Stimulated activated CD8-positive, alpha-beta memory T cell treated with anti-CD3 and anti-CD28 coated beads, Interleukin-15, amount 100 ng/mL, for 1 hour (primary cell): ENCODE measurements at regions not wholly inside any gene's neighbourhood (a gene's known extent, or its start where the extent isn't known, plus 50 kb on each side); places are given as distances from the start of the nearest gene placed in this dataset.

Experiments
- DNase-seq: peaks from one replicate; pipeline ENCODE4 v3.0.0-alpha.2; 2020; ENCODE audit warnings: low read depth

DNA sequence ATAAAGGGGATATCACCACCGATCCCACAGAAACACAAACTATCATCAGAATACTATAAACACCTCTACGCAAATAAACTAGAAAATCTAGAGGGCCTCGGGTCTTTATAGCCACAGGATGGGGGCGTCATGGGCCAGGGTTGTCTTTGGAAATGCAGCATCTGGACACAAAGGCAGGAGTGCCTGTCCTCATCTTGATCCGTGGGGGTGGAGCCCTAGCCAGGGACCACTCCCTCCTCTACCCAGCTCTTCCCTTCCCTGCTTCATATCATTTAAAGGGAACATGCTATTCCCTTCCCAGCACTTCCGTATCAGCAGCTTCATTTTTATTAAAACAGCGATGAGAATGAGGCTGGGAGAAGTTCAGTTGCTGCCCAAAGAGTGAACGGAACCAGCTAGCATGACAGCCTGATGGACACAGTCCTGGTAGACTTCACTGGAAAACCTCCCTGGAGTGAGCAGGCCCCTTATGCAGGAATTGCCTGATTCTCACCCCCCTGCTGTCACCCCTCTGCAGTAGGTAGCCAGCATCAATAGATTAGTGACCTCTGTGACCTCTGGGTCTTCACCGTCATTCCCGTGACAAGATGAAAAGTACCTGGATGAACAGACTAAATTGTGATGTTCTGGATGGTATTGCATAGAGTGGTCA is 251.4 kb upstream of the RGS6 start:
- no peak for DNase-seq

DNA sequence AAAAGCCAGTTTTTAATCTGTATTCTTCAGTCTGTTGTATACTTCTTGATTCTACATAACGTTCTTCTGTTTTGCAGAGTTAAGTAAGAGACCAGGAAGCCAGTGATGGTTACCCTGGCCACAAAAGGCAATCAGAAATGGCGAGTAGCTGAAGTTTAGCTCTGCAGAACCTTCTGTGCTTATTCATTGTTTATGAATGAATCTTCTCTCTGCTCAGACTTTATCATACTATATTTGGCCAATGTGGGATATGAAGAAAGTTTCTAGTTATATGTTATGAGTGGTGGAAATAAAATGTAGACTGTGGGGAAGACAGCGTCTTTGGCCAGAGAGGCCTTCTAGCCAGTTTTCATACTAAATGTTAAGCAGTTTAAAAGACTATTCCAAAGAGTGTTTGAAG is 249.9 kb upstream of the RGS6 start:
- no peak for DNase-seq

DNA sequence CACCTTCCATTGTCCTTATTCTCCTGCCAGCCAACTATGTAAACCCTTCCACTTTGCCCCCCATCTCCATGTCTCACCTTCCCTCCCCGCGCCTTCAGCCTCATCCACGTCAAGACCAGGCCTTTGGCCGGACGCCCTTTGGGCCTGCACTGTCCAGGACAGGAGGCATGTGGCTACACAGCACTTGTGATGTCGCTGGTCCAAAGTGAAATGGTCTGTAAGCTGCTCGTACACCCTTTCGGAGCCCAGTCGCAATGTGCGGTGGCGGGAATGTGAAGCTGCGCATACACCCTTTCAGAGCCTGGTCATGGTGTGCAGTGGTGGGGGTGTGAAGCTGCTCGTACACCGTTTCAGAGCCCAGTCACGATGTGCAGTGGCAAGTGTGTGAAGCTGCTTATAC is 247.9 kb upstream of the RGS6 start:
- DNase-seq: no peak

DNA sequence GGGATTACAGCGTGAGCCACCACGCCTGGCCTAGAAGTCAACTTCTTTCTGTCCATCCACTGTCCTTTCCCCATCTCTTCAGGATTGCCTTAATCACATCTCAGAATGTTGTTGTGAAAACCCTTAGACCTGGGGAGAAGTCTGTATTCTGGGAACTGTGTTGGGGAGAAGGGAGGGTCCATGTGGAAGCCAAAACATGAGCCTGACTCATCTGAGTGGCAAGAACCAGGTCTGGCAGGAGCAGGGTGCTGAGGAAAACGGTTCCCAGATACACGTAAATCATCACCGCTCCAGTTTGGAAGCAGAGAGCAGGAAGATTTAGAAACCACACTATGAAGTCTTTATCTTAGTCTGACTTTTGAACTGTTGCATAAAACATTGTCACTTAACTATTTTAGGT is 245.6 kb upstream of the RGS6 start:
- no peak for DNase-seq

DNA sequence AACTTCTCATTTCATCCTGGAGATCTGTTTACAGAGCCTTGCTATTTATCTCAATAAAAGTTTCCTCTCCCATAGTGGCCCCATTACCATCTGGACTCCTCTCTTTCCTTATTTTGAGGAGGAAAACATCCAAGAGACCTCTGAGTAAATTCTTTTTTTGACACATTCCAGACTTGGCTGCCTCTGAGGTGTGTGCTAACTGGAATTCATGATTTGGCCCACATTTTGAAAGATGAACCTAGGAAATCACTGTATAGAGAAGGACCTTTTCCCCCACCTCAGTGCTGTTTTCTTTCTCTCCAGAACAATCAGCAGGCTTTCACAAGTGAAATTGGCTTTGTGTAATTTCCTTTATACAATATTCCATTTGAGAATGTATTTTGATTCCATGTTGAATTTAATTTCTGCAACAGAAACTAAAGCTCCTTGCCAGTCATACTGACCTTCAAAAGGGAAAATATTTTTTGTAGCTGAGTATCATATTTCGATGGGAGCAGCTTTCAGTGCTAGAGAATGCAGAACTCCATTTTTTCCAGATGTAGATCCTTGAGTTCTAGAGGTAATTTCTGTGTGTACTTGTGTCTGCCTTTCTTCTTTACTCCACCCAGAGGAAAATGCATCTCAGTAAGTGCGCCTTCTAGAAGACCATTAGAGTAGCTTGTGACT is 244.9 kb upstream of the RGS6 start:
- DNase-seq: no peak

DNA sequence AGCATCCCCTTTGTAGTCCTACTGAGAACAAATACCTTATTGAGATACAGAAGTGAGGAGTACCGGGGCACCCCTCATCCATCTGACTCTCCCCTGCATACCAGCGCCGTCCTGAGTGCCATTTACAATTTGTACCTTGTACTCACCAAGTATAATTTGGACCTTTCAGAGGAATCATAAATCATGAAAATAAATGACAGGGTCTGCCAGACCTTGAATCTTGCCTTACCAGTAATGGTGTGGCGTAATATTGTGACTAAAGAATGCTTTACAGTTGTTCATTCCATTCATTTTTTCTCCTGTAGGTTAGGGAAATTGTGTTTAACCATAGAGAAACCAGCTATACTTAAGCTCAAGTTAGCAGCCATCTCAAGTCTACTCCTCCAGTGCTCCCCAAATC is 243.7 kb upstream of the RGS6 start:
- DNase-seq: no peak

DNA sequence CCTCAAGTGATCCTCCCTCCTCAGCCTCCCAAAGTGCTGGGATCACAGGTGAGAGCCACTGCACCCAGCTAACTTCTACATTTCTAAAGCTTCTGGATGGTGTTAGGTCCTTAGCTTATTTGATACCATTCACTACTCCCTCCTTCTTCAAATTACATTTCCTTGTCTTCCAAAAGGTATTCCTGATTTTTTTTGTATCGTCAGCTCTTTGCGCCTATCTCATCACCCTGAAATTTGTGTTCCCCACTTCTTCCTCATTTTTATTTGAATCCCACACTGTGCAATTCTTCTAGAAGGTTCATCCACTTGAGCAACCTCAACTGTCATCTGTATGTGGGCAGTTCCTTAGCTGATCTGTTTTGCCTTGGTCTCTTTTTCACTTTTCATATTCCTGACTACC is 241.8 kb upstream of the RGS6 start:
- no peak for DNase-seq

DNA sequence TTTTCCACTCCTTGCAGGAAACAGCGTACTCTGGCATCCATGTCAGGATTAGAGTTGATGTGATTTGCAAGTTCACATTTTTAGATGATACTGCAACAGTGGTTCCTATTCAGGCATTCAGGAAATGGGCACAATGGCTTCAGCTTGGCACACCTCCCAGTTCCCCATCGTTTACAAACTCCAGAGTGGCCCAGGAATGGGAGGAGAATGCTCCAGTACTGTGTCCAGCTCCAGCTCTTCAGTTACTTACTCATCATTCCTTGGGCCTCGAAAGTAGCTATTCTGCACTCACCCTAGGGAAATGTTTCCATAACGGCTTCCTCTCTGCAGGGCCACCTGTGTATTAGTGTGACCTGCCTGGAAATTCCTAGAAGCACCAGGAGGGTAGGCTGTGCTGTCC is 239.7 kb upstream of the RGS6 start:
- no peak for DNase-seq

DNA sequence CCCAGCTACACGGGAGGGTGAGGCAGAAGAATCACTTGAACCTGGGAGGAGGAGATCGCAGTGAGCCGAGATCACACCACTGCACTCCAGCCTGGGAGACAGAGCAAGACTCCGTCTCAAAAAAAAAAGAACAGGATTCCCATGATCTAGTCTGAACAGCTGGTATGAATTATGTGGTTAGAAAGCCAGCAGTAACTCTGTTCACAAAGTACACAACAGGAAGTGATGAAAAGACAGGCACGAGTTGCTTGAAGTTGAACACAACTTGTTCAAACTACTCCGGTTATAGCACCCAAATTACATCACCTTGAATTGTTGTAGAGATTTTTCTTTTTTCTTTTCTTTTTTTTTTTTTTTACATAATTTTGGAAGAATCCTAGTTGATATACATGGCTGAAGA is 238.8 kb upstream of the RGS6 start:
- no peak for DNase-seq

DNA sequence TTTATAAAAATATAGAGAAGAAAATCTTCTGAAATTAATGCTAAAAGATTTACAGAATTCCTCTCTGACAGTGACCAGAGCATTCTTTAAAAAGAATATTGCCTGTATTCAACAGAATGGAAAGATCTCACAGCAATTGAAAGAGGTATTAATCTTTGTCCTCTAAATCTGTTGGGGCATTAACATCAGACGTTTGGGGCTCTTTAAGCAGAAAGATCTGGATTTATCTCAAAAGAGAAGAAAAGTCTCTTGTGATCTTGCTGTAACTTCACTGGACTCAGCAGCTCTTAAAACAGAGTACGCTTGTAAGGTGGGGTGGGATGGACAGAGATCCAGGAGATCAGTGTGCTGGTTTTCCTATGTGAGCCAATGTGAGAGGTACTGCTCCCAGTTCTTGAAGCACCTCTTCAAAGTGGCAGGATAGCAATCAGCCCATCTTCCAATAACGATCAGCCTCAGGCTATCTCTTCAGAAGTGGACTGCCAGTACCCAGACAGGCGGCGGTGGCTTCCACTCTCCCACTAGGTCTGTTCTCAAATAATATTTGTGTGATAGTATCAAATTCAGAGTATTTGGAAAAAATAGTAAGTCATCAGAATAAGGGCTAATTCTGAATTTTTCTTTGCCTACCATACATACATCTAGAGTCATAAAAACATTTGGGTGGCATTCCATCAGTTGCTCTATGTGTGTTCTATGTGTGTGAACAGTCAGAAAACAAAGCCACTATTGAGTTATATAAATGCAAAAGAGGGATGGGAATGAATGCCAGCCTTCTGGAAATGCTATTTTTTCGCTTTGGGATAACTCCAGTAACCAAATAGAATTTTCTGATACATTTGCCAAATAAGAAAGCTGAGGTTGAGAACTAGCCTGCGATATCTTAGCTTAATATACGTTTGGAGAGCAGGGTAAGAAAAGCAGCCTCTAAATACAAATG is 237.4 kb upstream of the RGS6 start:
- DNase-seq: no peak

DNA sequence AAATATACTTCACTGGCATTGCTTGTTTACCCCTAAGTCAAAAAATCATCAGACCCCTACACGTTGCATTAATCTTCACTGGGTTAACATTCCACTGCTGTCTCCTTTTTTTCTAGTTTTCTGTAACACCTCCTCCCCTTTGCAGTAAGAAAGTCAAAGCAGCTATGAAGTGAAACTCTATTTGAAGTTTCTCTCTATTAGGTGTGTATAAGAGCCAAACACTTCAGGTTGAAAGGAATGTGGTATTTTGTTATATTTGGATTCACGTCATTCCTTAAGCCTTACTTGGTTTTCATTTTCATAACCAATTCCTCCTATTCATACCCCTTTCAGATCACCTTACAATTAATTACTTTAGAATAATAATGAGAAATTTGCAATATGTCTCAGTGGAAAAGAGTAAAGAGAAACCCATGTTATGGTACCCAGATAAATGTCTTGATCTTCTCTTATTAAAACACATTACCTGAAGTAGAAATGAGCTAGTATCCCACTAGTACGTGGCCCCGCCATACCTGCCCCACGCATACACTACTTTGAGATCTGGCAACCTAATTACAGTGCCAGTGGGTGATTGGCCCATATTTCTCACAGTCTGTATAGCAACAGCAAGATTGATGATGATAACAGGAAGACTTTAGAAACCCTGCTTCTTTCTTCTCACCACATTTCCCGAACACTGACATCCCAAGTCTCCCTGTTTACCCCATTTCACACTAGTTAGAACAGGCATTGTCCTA is 236.4 kb upstream of the RGS6 start:
- no peak for DNase-seq

DNA sequence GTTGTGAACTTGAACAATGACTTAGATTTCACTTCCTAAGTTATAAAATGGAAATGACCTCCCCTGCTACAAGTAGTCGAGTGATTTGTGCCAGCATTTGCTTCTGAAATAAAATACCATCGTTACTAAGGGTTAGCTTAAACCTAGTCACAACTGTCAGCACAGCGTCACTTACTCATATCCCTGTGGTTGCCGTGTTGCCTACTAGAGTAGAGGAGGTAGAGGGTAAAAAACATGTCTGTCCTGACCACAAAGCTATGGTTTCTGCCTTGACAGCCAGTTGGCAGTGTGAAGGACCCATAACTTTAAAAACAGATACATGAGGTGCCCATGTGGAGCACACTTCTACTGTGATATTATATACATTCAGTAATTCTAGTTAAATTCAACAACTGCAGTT is 234.2 kb upstream of the RGS6 start:
- no peak for DNase-seq

DNA sequence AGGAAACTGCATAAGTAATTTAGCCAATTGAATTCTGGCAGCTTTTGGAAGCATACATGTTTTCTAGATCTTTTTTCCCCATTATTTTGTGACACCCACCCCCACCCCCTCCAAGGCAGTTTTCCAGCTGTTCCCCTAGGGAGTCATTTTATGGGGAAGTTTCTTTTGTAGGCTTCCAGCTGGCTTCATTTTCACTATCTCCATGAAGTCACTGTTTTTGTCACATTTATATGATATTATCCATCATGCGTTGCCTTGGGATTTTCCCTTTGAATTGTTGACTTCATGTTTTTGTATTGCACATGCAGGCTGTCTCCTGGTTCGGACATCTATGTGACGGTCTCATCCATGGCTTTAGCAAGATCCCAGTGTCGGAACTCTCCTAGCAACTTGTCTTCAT is 233.6 kb upstream of the RGS6 start:
- DNase-seq: no peak

DNA sequence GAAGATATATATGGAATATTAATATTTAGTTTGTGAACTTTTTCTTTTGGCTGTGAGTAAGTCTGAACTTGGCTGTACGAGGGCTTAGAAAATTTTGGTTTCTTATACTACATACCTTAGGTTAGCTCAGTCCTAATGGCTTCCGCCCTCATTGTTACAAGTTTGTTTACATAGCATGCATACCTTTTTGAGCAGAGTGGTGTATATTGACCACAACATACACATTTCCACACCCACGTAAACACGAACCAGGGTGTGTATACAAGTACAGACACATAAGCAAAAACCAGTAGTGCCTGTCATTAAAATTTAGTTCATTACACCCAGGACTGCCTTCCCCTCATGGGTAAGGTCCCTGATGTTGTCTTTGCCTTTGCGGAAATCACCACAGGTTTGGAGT is 230.2 kb upstream of the RGS6 start:
- DNase-seq: no peak

DNA sequence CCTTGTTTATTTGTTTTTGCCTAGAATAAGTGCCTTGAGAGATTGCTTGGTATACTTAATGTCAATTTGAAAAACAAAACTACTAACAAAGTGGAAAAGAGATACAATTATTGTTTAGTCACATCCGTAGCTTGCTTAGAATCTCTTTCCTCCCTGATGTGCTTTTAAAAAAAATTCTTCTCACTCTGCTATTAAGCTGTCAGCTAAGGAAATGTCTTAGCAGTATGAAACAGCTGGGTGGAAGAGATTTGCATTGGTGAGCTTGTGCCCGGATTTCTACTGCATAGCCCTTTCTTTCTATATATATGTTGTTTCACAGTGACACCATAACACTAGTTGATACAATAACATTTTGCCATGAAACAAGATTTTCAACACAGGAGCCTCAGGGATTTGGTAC is 229.4 kb upstream of the RGS6 start:
- DNase-seq: no peak

DNA sequence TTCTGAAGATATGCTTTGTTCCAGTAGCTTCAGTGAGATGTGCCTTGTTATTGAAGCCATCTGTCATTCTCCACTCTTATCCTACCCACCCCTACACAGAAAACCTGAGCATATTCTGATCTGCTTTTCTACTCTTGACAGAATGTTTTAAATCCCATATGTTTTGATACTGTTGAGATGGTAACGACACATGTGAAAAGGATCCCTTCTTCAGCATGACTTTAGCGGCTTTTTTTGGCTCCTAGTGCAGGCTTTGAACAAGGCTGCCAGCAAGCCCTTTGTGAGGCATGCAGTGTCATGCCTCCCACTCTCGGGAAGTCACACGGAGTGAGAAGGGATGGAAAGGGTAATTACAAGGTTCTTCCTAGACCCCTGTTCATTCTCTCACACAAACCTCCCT is 228.8 kb upstream of the RGS6 start:
- no peak for DNase-seq

DNA sequence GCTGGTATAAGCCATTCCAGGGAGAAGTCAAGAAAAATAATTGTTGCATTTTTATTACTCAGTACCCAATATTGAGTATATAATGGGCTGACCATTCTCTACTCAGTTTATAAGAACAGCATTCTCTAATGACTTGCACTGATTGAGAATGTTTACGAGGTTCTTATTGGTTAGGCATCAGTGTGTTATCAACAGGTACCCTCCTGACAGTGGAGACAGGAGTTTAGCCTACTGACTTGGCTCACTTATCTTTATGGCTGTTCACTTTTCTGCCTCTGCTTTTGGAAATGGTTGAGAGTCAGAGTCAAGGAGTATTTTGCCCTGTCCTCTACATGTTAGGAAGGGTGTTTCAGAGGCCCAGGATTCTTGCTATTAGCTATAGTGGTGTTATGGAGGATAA is 228.0 kb upstream of the RGS6 start:
- no peak for DNase-seq

DNA sequence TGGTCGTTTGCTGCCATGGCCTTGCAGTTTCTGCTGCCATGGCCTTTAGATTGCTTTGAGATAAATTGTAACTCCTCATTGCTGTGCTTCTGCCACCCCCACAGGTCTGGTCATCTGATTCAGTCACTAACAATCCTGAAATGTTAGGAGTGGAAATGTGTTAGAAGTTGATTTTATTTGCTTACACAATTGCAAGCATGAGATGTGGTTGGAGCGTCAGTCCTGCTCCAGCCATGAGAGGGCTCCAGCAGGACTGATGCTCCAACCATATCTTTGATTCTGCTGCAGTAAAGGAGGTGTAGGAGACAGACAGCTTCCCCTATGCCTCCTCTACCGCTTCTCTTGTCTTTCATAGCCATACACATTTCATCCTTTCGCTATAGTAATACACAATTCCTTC is 226.8 kb upstream of the RGS6 start:
- DNase-seq: no peak

DNA sequence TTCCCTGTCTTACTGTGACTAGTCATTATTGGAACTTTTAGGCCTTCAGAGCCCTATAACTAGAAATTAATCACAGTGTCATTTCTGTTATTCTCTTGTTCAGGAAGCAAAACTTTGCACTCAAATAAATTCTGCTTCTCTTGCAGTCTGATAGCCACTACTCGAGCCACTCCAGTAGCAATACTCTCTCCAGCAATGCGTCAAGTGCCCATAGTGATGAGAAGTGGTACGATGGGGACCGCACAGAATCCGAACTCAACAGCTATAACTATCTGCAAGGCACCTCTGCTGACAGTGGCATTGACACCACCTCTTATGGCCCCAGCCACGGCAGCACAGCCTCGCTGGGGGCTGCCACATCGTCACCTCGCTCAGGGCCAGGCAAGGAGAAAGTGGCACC is 223.2 kb upstream of the RGS6 start:
- DNase-seq: no peak

DNA sequence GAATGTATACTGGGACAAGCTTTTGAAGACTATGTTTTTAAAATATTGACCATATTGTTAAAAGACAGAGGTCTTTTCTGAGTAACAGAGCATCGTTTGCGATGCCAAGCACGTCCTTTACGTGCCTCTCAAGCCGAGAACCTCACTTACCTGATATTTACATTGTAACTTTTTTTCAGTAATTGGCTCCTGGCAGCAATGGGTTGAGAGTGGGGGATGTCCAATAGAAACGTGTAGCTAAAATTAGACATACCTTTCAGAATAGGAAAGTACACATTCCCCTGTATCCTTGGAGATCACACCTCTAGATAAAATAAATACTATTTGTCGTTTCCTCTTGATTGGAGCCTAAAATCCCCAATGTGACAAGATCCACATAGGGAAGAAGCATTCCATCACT is 222.2 kb upstream of the RGS6 start:
- no peak for DNase-seq

DNA sequence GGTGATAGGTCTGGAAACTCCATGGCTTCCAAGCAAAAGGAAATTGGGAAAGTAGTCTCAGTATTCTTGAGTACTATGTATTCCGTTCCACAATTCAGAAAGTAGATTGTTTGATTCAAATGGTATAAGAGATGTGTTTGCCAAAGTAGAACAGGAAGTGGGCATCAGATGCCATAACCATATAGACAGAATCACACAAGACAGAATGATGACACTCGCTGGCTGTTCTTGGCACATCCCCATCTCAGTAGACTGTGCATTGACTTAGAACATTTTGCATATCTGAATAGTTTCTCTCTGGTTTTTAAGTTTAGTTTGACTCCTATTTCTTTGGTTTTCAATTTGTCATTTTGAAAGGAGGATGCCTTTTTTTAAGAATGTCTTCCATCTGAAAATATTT is 221.1 kb upstream of the RGS6 start:
- DNase-seq: no peak

DNA sequence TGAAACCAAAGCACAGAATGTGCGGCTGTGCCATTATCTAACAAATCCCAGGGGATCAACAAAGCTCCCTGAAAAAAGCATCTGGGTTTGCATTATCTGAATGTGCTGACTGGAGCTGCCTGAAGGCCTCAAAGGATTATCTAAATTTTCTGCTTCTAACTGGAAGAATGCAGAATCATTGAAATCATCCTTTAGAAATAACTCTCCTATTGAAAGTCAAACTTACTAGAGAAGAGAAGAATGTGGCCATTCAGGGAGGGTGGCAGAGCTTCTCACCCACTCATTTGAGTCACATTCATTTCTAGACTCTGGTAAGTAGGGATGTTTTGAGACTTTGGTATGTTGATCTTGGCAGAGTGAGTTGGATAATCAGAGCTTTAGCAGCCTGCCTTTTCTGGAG is 220.6 kb upstream of the RGS6 start:
- DNase-seq: no peak

DNA sequence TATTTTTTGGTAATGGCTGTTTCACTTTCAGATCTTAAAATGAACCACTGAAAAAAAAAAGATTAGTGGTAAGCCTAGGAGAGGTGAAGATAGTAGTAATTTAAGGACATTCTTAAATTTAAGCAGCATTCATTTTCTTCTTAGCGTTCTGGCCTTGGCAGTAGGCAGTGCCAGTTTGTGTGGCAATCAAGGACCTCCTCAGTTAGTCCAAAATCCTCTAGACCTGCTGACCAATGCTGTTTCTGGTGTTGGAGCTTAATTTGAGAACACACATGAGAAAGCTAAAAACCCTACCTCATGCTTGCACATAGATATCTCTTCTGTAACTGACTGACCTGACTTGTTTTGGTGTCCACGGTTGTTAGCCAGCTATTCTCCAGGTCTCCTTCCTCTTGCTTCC is 219.8 kb upstream of the RGS6 start:
- DNase-seq: no peak
